ENCODE measurements at regions not wholly inside any gene's neighbourhood (a gene's known extent, or its start where the extent isn't known, plus 50 kb on each side); places are given as distances from the start of the nearest gene placed in this dataset.

DNA sequence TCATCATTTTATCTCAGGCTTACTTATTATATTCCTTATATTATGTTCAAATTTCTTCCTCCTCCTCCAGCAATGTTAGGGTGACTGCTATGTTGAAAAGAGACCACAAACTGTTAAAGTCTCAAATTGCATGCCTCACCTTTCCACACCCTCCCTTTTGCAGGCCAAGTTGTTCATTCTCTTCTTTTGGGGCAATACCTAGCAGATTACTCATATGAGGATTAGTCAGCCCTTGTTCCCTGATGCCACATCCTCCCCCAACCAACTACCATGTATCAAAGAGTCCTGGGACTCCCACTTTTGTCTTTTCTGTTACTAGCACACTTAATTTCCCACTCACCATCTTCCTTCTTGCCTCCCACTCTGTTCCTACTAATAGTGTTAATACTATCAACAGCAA lies 434.7 kb downstream of the BCKDHB start:
- Histone ChIP-seq H3K36me3 (ENCODE audit: insufficient read depth, low read length, poor library complexity, severe bottlenecking) (no peaks in the 10 kb centered on the region), H3K27me3 (replicated peaks; ENCODE audit: insufficient read depth, low read depth, low read length, poor library complexity) (no peaks in the 10 kb centered on the region), H3K9me3 (ENCODE audit: low read depth, low read length, poor library complexity, severe bottlenecking) (peaks cover under 1% of the 10 kb centered on the region), H3K4me1 (ENCODE audit: insufficient read depth, low read length, poor library complexity, severe bottlenecking) (no peaks in the 10 kb centered on the region), H3K27ac (ENCODE audit: low read depth, low read length, poor library complexity, severe bottlenecking) (no peak overlapping the region), H3K4me3 (ENCODE audit: low read depth, low read length, poor library complexity, severe bottlenecking) (no peak overlapping the region)
- TF ChIP-seq EZH2 (IDR thresholded peaks at IDR 0.05; ENCODE audit: borderline replicate concordance, low read depth, low read length, poor library complexity, severe bottlenecking) (no peak), CTCF (conservative IDR thresholded peaks at IDR 0.05; ENCODE audit: low read depth, low read length) (no peak)
- intact Hi-C loops (cut with micrococcal nuclease; ENCODE audit: unreplicated experiment): no loop called here
- no peak for DNase-seq (ENCODE audit: low spot score)
- no TSS peak for BruUV-seq (replicated peaks)
- CTCF ChIA-PET: no interaction called here
- POLR2A ChIA-PET (ENCODE audit: low non-redundant PET): no interaction called here

- Histone ChIP-seq H3K36me3 (ENCODE audit: insufficient read depth, low read length, poor library complexity, severe bottlenecking) (no peaks in the 10 kb centered on the region), H3K9me3 (ENCODE audit: low read depth, low read length, poor library complexity, severe bottlenecking) (peaks cover 6% of the 10 kb centered on the region), H3K4me1 (ENCODE audit: insufficient read depth, low read length, poor library complexity, severe bottlenecking) (no peaks in the 10 kb centered on the region), H3K4me3 (ENCODE audit: low read depth, low read length, poor library complexity, severe bottlenecking) (no peak overlapping the region), H3K27me3 (replicated peaks; ENCODE audit: insufficient read depth, low read depth, low read length, poor library complexity) (no peaks in the 10 kb centered on the region), H3K27ac (ENCODE audit: low read depth, low read length, poor library complexity, severe bottlenecking) (no peak overlapping the region)
- TF ChIP-seq EZH2 (IDR thresholded peaks at IDR 0.05; ENCODE audit: borderline replicate concordance, low read depth, low read length, poor library complexity, severe bottlenecking) (no peak), CTCF (conservative IDR thresholded peaks at IDR 0.05; ENCODE audit: low read depth, low read length) (no peak)
- POLR2A ChIA-PET (ENCODE audit: low non-redundant PET): no interaction called here
- intact Hi-C loops (cut with micrococcal nuclease; ENCODE audit: unreplicated experiment): no loop called here
- BruUV-seq (replicated peaks): no TSS peak
- CTCF ChIA-PET: no interaction called here
- DNase-seq (ENCODE audit: low spot score): no peak
Observed at GRCh38 chr6:80540700-80541099, 434.2 kb downstream of the BCKDHB start.

DNA sequence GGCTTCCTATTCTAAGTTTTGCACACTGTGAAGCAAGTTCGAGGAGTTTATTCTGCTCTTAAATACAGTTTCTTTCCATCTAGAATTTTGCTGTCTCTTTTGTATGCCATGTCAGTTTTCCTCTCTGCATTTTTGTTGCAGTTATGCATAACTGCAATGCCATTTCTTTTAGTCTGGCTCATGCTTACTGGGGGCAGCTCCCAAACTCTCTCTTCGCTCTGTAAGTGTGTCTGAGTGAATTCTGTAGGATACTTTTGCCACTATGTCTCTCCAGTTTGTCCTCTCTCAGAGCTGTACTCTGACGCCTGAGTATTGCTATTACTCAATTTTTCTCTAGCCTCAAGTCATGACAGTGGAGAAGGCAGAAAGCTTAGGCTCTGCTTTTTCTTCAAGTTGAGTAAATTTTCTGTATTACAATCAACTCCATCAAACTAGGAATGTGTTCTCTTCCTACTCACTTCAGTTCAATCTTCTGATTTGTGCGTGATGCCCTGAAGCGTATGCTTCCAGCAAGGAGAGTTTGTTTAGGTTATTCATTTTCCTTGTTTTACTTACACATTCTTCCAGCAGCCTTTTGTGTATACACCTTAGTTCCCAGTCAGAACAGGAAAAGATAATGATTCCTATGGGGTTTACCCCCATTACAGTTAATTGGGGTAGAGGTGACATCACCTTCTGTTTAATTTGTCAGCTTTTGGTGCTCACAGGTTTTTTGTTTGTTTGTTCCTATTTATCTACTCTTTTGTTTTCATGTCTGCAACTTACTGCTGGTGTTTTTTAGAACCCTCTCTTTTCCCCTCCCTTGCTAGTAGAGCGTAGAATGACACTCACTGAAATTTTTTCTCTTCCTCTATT lies 430.9 kb downstream of the BCKDHB start:
- no peak overlapping the region for H3K4me3 ChIP-seq (ENCODE audit: low read depth, low read length, poor library complexity, severe bottlenecking)
- DNase-seq (ENCODE audit: low spot score): no peak
- intact Hi-C loops (cut with micrococcal nuclease; ENCODE audit: unreplicated experiment): no loop called here
- H3K27me3 ChIP-seq (replicated peaks; ENCODE audit: insufficient read depth, low read depth, low read length, poor library complexity): no peaks in the 10 kb centered on the region
- TF ChIP-seq EZH2 (IDR thresholded peaks at IDR 0.05; ENCODE audit: borderline replicate concordance, low read depth, low read length, poor library complexity, severe bottlenecking): no peak
- TF ChIP-seq CTCF (conservative IDR thresholded peaks at IDR 0.05; ENCODE audit: low read depth, low read length): no peak
- H3K36me3 ChIP-seq (ENCODE audit: insufficient read depth, low read length, poor library complexity, severe bottlenecking): no peaks in the 10 kb centered on the region
- BruUV-seq (replicated peaks): no TSS peak
- CTCF ChIA-PET: no interaction called here
- peaks cover 6% of the 10 kb centered on the region for H3K9me3 ChIP-seq (ENCODE audit: low read depth, low read length, poor library complexity, severe bottlenecking)
- POLR2A ChIA-PET (ENCODE audit: low non-redundant PET): no interaction called here
- H3K4me1 ChIP-seq (ENCODE audit: insufficient read depth, low read length, poor library complexity, severe bottlenecking): no peaks in the 10 kb centered on the region
- H3K27ac ChIP-seq (ENCODE audit: low read depth, low read length, poor library complexity, severe bottlenecking): no peak overlapping the region
